Fibroblast of skin of abdomen (primary cell): ENCODE measurements at regions not wholly inside any gene's neighbourhood (a gene's known extent, or its start where the extent isn't known, plus 50 kb on each side); places are given as distances from the start of the nearest gene placed in this dataset.
"Not testable (repeated sequence)": the region's sequence is repeated elsewhere in the genome, so short reads cannot be mapped to it uniquely, and the experiment has no call there.

Source experiments
- DNase-seq: peaks from one replicate; pipeline ENCODE4 v3.0.0-alpha.2; 2013

- no peak for DNase-seq
These were observed 581.9 kb upstream of the PRR20A start for GRCh38 chr13:56558698-56559320.

- DNase-seq: no peak
These were observed 579.4 kb upstream of the PRR20A start for GRCh38 chr13:56561327-56561726.

GRCh38 chr13:56563663-56564062, 577.1 kb upstream of the PRR20A start:
- no peak for DNase-seq

GRCh38 chr13:56586976-56587375, 553.7 kb upstream of the PRR20A start:
- DNase-seq: no peak

GRCh38 chr13:56615572-56615971, 525.1 kb upstream of the PRR20A start:
- no peak for DNase-seq

- no peak for DNase-seq
These were observed 517.9 kb upstream of the PRR20A start for GRCh38 chr13:56622840-56623239.

GRCh38 chr13:56628886-56629285, 511.8 kb upstream of the PRR20A start:
- not testable (repeated sequence) for DNase-seq

- DNase-seq: not testable (repeated sequence)
These were observed 509.7 kb upstream of the PRR20A start for GRCh38 chr13:56631060-56631459.

- no peak for DNase-seq
These were observed 487.7 kb upstream of the PRR20A start for GRCh38 chr13:56653043-56653442.

GRCh38 chr13:56659041-56659471, 481.7 kb upstream of the PRR20A start:
- no peak for DNase-seq

GRCh38 chr13:56670563-56670962, 470.2 kb upstream of the PRR20A start:
- no peak for DNase-seq

- DNase-seq: no peak
These were observed 459.3 kb upstream of the PRR20A start for GRCh38 chr13:56681404-56681803.

GRCh38 chr13:56687131-56687530, 453.6 kb upstream of the PRR20A start:
- DNase-seq: no peak

GRCh38 chr13:56697011-56697410, 443.7 kb upstream of the PRR20A start:
- no peak for DNase-seq

GRCh38 chr13:56700324-56700723, 440.4 kb upstream of the PRR20A start:
- DNase-seq: no peak

GRCh38 chr13:56706485-56706884, 434.2 kb upstream of the PRR20A start:
- DNase-seq: no peak

GRCh38 chr13:56713656-56714055, 427.1 kb upstream of the PRR20A start:
- no peak for DNase-seq

- no peak for DNase-seq
These were observed 421.9 kb upstream of the PRR20A start for GRCh38 chr13:56718791-56719190.

- DNase-seq: no peak
These were observed 419.9 kb upstream of the PRR20A start for GRCh38 chr13:56720841-56721240.

- DNase-seq: no peak
These were observed 405.2 kb upstream of the PRR20A start for GRCh38 chr13:56735537-56735942.

- DNase-seq: no peak
These were observed 403.8 kb upstream of the PRR20A start for GRCh38 chr13:56736966-56737365.

GRCh38 chr13:56752636-56753035, 388.1 kb upstream of the PRR20A start:
- no peak for DNase-seq

GRCh38 chr13:56755181-56755935, 385.4 kb upstream of the PRR20A start:
- DNase-seq: no peak

GRCh38 chr13:56763333-56763732, 377.4 kb upstream of the PRR20A start:
- DNase-seq: not testable (repeated sequence)
